ENCODE measurements at regions not wholly inside any gene's neighbourhood (a gene's known extent, or its start where the extent isn't known, plus 50 kb on each side); places are given as distances from the start of the nearest gene placed in this dataset.

DNA sequence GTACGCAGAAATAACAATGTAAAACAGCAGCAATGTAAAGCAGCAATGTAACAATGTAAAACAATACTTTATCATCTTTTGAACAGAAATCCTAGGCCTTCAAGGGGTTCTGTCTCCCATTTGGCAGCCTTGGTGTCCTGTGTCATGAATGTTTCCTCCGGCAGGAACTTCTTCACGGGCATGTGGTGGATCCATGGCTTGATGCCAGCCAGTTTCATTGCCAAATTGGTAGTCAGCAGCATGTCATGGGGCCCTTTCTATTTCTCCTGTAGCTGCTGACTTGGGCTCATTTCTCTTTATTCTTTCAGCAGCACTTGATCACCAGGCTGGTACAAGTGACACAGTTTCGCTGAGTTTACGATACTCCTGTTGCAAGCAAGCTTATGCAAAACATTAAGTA lies 275.3 kb downstream of the HTR1A start:
- no peak for TF ChIP-seq SIN3A (conservative IDR thresholded peaks at IDR 0.05 in 1 of 2, IDR thresholded peaks at IDR 0.05 in 1 of 2; ENCODE audit: low read depth in 1 of 2, low read length in 2 of 2)
- no peak for TF ChIP-seq EP300 (IDR thresholded peaks at IDR 0.05; ENCODE audit: borderline replicate concordance in 1 of 2, low read depth in 2 of 2, low read length in 2 of 2)
- TF ChIP-seq JUN (IDR thresholded peaks at IDR 0.05; ENCODE audit: low read depth, low read length), result no peak
- TF ChIP-seq, protein P1, sequence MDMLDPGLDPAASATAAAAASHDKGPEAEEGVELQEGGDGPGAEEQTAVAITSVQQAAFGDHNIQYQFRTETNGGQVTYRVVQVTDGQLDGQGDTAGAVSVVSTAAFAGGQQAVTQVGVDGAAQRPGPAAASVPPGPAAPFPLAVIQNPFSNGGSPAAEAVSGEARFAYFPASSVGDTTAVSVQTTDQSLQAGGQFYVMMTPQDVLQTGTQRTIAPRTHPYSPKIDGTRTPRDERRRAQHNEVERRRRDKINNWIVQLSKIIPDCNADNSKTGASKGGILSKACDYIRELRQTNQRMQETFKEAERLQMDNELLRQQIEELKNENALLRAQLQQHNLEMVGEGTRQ (IDR thresholded peaks at IDR 0.05; ENCODE audit: low read length), result no peak

All from H1 (cell line).